RWPE1 (cell line): ENCODE measurements at regions not wholly inside any gene's neighbourhood (a gene's known extent, or its start where the extent isn't known, plus 50 kb on each side); places are given as distances from the start of the nearest gene placed in this dataset.
"Not testable (repeated sequence)": the region's sequence is repeated elsewhere in the genome, so short reads cannot be mapped to it uniquely, and the experiment has no call there.

Source experiments
- CTCF ChIA-PET: fragments of 350-600 bp; sonication (Branson Sonifier 250); formaldehyde crosslinking; extraction: SDS; loops from one replicate; lab custom pipeline; 2021; lab: Yijun Ruan, JAX
- POLR2A ChIA-PET: fragments of 400-600 bp; formaldehyde crosslinking; extraction: SDS; loops from one replicate; lab custom pipeline; 2020; ENCODE audit warnings: antibody characterized with exemption; ENCODE audit not compliant: low non-redundant PET; lab: Yijun Ruan, JAX
- DNase-seq: peaks from one replicate; pipeline ENCODE4 v3.0.0; 2012; ENCODE audit warnings: low spot score
- H3K27ac ChIP-seq: fragments of 450-650 bp; 2 replicates; pipeline ENCODE4 v1.5.1; 2017
- CTCF ChIP-seq: fragments of 450-650 bp; conservative IDR thresholded peaks from 2 replicates; pipeline ENCODE4 v1.5.1; 2017; ENCODE audit warnings: low read depth, mild to moderate bottlenecking

- ChIA-PET POLR2A (no interaction called here), CTCF (no interaction called here)
These were observed 1022.3 kb downstream of the EFNA5 start for GRCh38 chr5:106648401-106648800.

GRCh38 chr5:106646106-106646505 is 1024.6 kb downstream of the EFNA5 start:
- no peak for TF ChIP-seq CTCF
- H3K27ac ChIP-seq: no peak overlapping the region
- ChIA-PET CTCF (no interaction called here), POLR2A (no interaction called here)
- DNase-seq: no peak

More at GRCh38 chr5:106648401-106648800, 1022.3 kb downstream of the EFNA5 start:
- H3K27ac ChIP-seq: no peak overlapping the region
- TF ChIP-seq CTCF: no peak
- no peak for DNase-seq

GRCh38 chr5:106640511-106640910 is 1030.2 kb downstream of the EFNA5 start:
- ChIA-PET CTCF (interaction anchor here (0.5 kb wide), 1 partner anchor 61 kb away, joined by 4 read pairs; no protein-coding TSS in a partner anchor), POLR2A (no interaction called here)
- no peak for TF ChIP-seq CTCF
- H3K27ac ChIP-seq: no peak overlapping the region
- no peak for DNase-seq

GRCh38 chr5:106639488-106639887 is 1031.2 kb downstream of the EFNA5 start:
- no peak overlapping the region for H3K27ac ChIP-seq
- ChIA-PET POLR2A (no interaction called here), CTCF (no interaction called here)
- no peak for TF ChIP-seq CTCF
- DNase-seq: no peak

DNA sequence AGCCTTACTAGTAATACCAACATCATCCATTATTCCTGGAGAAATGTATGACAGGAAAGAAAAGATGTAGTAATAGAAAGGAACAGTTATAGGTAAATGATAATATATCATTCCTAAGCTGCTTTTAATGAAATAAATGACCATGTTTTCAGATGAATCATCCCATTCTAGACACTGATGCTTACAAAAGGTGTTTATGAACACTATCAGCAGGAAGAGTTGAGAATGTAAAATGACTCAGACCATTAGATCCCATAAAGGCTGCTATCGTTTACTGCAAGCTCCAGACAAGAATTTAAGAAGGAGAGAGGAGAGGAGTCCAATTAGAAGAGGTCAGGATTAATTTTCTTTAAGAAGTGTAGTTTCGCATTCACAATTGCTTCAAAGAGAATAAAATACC is 1033.5 kb downstream of the EFNA5 start:
- CTCF ChIA-PET: no interaction called here

DNA sequence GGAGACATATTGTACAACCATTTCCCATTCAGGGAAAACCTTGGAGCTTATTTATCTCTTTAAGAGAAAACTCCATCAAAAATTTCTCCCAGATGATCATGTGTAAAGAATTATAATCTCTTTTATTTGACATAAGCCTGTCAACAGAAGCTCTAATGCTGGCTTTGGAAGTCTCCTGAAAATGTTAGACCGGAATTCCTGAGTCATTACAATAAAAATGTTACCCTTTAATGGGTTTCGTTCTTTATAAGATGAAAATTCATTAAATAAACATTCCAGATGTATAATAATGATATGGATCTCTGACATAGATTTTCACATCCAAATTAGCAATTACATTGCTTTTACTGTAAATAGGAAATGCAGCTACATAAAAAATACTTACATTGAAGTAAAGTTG is 1036.4 kb downstream of the EFNA5 start:
- DNase-seq: no peak
- POLR2A ChIA-PET: no interaction called here
- TF ChIP-seq CTCF: no peak
- H3K27ac ChIP-seq: no peak overlapping the region
- CTCF ChIA-PET: no interaction called here

More for the DNA sequence above, 1033.5 kb downstream of the EFNA5 start:
- TF ChIP-seq CTCF: no peak
- H3K27ac ChIP-seq: no peak overlapping the region
- POLR2A ChIA-PET: no interaction called here
- no peak for DNase-seq

- ChIA-PET CTCF (no interaction called here), POLR2A (no interaction called here)
- H3K27ac ChIP-seq: no peak overlapping the region
- no peak for TF ChIP-seq CTCF
- no peak for DNase-seq
These were observed 1036.9 kb downstream of the EFNA5 start for GRCh38 chr5:106633825-106634224.

DNA sequence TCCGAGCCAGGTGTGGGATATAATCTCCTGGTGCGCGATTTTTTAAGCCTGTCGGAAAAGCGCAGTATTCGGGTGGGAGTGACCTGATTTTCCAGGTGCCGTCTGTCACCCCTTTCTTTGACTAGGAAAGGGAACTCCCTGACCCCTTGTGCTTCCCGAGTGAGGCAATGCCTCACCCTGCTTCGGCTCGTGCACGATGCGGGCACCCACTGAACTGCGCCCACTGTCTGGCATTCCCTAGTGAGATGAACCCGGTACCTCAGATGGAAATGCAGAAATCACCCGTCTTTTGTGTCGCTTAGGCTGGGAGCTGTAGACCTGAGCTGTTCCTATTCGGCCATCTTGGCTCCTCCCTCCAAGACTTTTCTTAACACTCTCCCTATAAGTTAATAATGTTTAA is 1042.3 kb downstream of the EFNA5 start:
- POLR2A ChIA-PET, DNase-seq: not testable (repeated sequence)

More for the DNA sequence above, 1042.3 kb downstream of the EFNA5 start:
- H3K27ac ChIP-seq, CTCF ChIA-PET: not testable (repeated sequence)
